ENCODE measurements at regions not wholly inside any gene's neighbourhood (a gene's known extent, or its start where the extent isn't known, plus 50 kb on each side); places are given as distances from the start of the nearest gene placed in this dataset.
A peak's percentile ranks its signal among the peaks of the same experiment; 100 is the strongest.

DNA sequence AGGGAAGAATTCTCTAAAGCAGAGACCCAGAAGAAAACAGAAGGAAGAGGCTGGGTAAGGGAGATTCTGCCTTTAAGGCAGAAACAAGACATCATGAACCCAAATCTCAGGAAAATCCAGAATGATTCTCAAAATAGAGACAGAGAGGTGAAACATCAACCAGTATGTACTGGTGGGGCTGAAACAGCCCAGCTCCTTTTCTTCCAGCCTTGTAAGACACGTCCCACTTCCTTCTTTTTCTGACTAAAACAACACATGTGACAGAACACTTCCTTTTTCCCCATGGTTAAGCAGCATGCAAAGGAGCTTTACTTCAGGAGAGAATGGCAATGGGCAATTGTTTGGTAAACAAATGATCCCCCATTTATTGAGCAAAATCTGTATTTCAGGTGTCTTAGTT lies 230.8 kb upstream of the NR4A3 start:
- POLR2A ChIA-PET, result interaction anchor here (0.7 kb wide), 1 partner anchor 38 kb away, joined by 3 read pairs; no protein-coding TSS in a partner anchor
- no peak for TF ChIP-seq CTCF (IDR thresholded peaks at IDR 0.05; ENCODE audit: control extremely low read depth, extremely low read depth, low read depth, missing control alignments)
- CTCF ChIA-PET, result interaction anchor here (0.8 to 1.0 kb wide), 3 partner anchors 9 to 21 kb away, joined by 3 to 4 read pairs (median 3); no protein-coding TSS in a partner anchor
- no peak for DNase-seq (ENCODE audit: extremely low spot score)

- no peak for DNase-seq (ENCODE audit: extremely low spot score)
- POLR2A ChIA-PET, result no interaction called here
- TF ChIP-seq CTCF (IDR thresholded peaks at IDR 0.05; ENCODE audit: control extremely low read depth, extremely low read depth, low read depth, missing control alignments), result no peak
- CTCF ChIA-PET, result interaction anchor here (1.3 kb wide), 1 partner anchor 360 kb away, joined by 3 read pairs; no protein-coding TSS in a partner anchor
Measured at GRCh38 chr9:99591770-99592169, 229.9 kb upstream of the NR4A3 start.

DNA sequence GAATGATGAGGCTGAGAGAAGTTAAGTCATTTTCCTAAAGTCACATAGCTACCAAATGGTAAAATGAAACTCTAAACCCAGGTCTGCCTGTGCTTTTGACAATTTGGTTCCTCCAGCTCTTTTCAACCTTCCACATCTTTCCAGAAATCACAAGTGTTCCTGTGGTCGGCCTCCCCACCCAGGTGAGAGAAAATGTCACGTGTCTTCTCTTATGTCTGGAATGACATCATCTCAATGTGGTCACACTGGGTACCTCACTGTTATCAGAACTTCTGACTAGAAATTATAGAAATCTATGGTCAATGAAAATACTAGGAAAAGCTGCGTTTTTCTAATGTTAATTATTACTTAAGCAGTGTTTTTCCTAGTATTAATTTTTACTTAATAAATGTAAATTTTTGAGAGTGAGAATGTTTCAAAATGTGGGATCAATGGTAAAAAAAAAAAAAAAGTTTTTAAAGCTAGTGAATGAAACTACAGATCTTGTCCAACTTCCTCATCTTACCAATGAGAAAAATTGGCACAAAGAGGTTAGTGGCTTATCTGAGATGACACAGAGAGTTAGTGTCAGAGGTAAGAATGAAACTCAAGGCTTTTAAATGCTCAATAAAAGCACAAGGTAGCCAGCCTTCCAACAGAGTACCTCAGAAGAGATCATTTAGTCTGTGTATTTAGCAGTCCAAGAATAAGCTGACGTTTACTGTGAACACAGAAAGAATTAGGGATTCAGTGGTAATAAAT lies 228.7 kb upstream of the NR4A3 start:
- no peak for DNase-seq (ENCODE audit: extremely low spot score)
- no peak for TF ChIP-seq CTCF (IDR thresholded peaks at IDR 0.05; ENCODE audit: control extremely low read depth, extremely low read depth, low read depth, missing control alignments)
- CTCF ChIA-PET, result interaction anchor here (1.3 to 2.7 kb wide), 3 partner anchors 11 to 361 kb away, joined by 3 to 12 read pairs (median 3); no protein-coding TSS in a partner anchor
- POLR2A ChIA-PET, result interaction anchor here (0.8 kb wide), 1 partner anchor 79 kb away, joined by 3 read pairs; no protein-coding TSS in a partner anchor

GRCh38 chr9:99593610-99594009 lies 228.1 kb upstream of the NR4A3 start:
- no peak for TF ChIP-seq CTCF (IDR thresholded peaks at IDR 0.05; ENCODE audit: control extremely low read depth, extremely low read depth, low read depth, missing control alignments)
- ChIA-PET CTCF (interaction anchor here (1.3 to 2.7 kb wide), 2 partner anchors 11 to 12 kb away, joined by 3 to 12 read pairs; no protein-coding TSS in a partner anchor), POLR2A (interaction anchor here (0.8 kb wide), 1 partner anchor 80 kb away, joined by 3 read pairs; no protein-coding TSS in a partner anchor)
- no peak for DNase-seq (ENCODE audit: extremely low spot score)

GRCh38 chr9:99594056-99594780 lies 227.5 kb upstream of the NR4A3 start:
- DNase-seq (ENCODE audit: extremely low spot score), result no peak
- ChIA-PET CTCF (interaction anchor here (2.7 kb wide), 1 partner anchor 10 kb away, joined by 12 read pairs; no protein-coding TSS in a partner anchor), POLR2A (no interaction called here)
- no peak for TF ChIP-seq CTCF (IDR thresholded peaks at IDR 0.05; ENCODE audit: control extremely low read depth, extremely low read depth, low read depth, missing control alignments)

DNA sequence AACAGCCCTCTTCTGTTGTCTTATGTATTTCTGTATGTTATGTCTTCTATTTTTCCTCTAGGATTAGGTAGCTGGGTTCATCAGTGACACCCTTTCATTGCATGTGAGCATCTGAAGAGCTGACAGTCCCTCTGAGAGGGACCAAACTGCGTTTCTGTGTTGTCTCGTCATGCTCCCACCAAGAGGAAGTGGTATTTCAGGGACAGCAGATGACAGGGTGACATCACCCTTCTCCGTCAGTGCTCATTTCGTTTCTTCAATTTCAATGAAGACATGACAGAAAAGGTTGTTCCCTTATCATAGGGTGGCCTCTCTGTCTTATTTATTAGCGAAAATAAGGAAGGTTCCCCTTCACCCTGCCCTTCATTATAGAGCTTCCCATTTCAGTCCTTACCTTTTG lies 225.9 kb upstream of the NR4A3 start:
- ChIA-PET POLR2A (no interaction called here), CTCF (interaction anchor here (0.9 to 1.0 kb wide), 2 partner anchors 19 to 36 kb away, joined by 3 read pairs; no protein-coding TSS in a partner anchor)
- no peak for TF ChIP-seq CTCF (IDR thresholded peaks at IDR 0.05; ENCODE audit: control extremely low read depth, extremely low read depth, low read depth, missing control alignments)
- peak; percentile 27 for DNase-seq (ENCODE audit: extremely low spot score)
